ENCODE measurements at regions not wholly inside any gene's neighbourhood (a gene's known extent, or its start where the extent isn't known, plus 50 kb on each side); places are given as distances from the start of the nearest gene placed in this dataset.
"Not testable (repeated sequence)": the region's sequence is repeated elsewhere in the genome, so short reads cannot be mapped to it uniquely, and the experiment has no call there.

- no peak for DNase-seq (ENCODE audit: extremely low read depth in 1 of 2, low read depth in 1 of 2)
These were observed 144.8 kb upstream of the NEBL start for GRCh38 chr10:21041763-21042458.

GRCh38 chr10:21039721-21040120 is 142.6 kb upstream of the NEBL start:
- no peak for DNase-seq (ENCODE audit: extremely low read depth in 1 of 2, low read depth in 1 of 2)

GRCh38 chr10:21036757-21037156 is 139.6 kb upstream of the NEBL start:
- DNase-seq (ENCODE audit: extremely low read depth in 1 of 2, low read depth in 1 of 2): no peak

GRCh38 chr10:21034770-21035169 is 137.7 kb upstream of the NEBL start:
- not testable (repeated sequence) for DNase-seq (ENCODE audit: extremely low read depth in 1 of 2, low read depth in 1 of 2)

- DNase-seq (ENCODE audit: extremely low read depth in 1 of 2, low read depth in 1 of 2): no peak
These were observed 137.1 kb upstream of the NEBL start for GRCh38 chr10:21034241-21034640.

- no peak for DNase-seq (ENCODE audit: extremely low read depth in 1 of 2, low read depth in 1 of 2)
These were observed 135.6 kb upstream of the NEBL start for GRCh38 chr10:21032587-21033319.

- no peak for DNase-seq (ENCODE audit: extremely low read depth in 1 of 2, low read depth in 1 of 2)
These were observed 134.2 kb upstream of the NEBL start for GRCh38 chr10:21031232-21031795.

GRCh38 chr10:21030091-21030490 is 133.0 kb upstream of the NEBL start:
- no peak for DNase-seq (ENCODE audit: extremely low read depth in 1 of 2, low read depth in 1 of 2)

- no peak for DNase-seq (ENCODE audit: extremely low read depth in 1 of 2, low read depth in 1 of 2)
These were observed 125.7 kb upstream of the NEBL start for GRCh38 chr10:21022821-21023220.

- no peak for DNase-seq (ENCODE audit: extremely low read depth in 1 of 2, low read depth in 1 of 2)
These were observed 124.9 kb upstream of the NEBL start for GRCh38 chr10:21021843-21022594.

GRCh38 chr10:21021231-21021630 is 124.1 kb upstream of the NEBL start:
- no peak for DNase-seq (ENCODE audit: extremely low read depth in 1 of 2, low read depth in 1 of 2)

- peak in 1 of 2 donors; percentile 21 for DNase-seq (ENCODE audit: extremely low read depth in 1 of 2, low read depth in 1 of 2)
These were observed 123.4 kb upstream of the NEBL start for GRCh38 chr10:21020545-21020944.

- DNase-seq (ENCODE audit: extremely low read depth in 1 of 2, low read depth in 1 of 2): no peak
These were observed 122.3 kb upstream of the NEBL start for GRCh38 chr10:21019436-21019835.

- no peak for DNase-seq (ENCODE audit: extremely low read depth in 1 of 2, low read depth in 1 of 2)
These were observed 118.7 kb upstream of the NEBL start for GRCh38 chr10:21015851-21016250.

- DNase-seq (ENCODE audit: extremely low read depth in 1 of 2, low read depth in 1 of 2): no peak
These were observed 117.0 kb upstream of the NEBL start for GRCh38 chr10:21014141-21014540.

GRCh38 chr10:21011433-21012018 is 114.4 kb upstream of the NEBL start:
- DNase-seq (ENCODE audit: extremely low read depth in 1 of 2, low read depth in 1 of 2): no peak

GRCh38 chr10:21010615-21011014 is 113.5 kb upstream of the NEBL start:
- DNase-seq (ENCODE audit: extremely low read depth in 1 of 2, low read depth in 1 of 2): no peak

GRCh38 chr10:21003240-21003822 is 106.2 kb upstream of the NEBL start:
- DNase-seq (ENCODE audit: extremely low read depth in 1 of 2, low read depth in 1 of 2): no peak

- no peak for DNase-seq (ENCODE audit: extremely low read depth in 1 of 2, low read depth in 1 of 2)
These were observed 105.2 kb upstream of the NEBL start for GRCh38 chr10:21002091-21002878.

GRCh38 chr10:20999699-21000098 is 102.6 kb upstream of the NEBL start:
- DNase-seq (ENCODE audit: extremely low read depth in 1 of 2, low read depth in 1 of 2): no peak

Measured in stimulated activated CD8-positive, alpha-beta memory T cell treated with anti-CD3 and anti-CD28 coated beads, Interleukin-7, amount 100 ng/mL, for 48 hours (primary cell).